K562 (cell line): ENCODE measurements at regions not wholly inside any gene's neighbourhood (a gene's known extent, or its start where the extent isn't known, plus 50 kb on each side); places are given as distances from the start of the nearest gene placed in this dataset.

Experiments
- ATAC-seq: fragments of 200-7000 bp; cut with Tn5 transposase; 3 replicates; pipeline ENCODE4 v1.9.1; 2020; ENCODE audit warnings: moderate library complexity
- BruUV-seq: library from RNA; stranded (reverse); fragments of 400-500 nt; replicated peaks from 2 replicates; lab custom pipeline; 2021; lab: Mats Ljungman, UMichigan
- CTCF ChIA-PET: fragments of 300-600 bp; formaldehyde crosslinking; extraction: SDS; loops from one replicate; lab custom pipeline; 2021; ENCODE audit warnings: low intra/inter-chr PET ratio; lab: Yijun Ruan, JAX
- POLR2A ChIA-PET: fragments of 300-600, 350-650 bp; sonication (Branson Sonifier 250); formaldehyde crosslinking; extraction: SDS; loops from one replicate; lab custom pipeline; 2021; ENCODE audit warnings: antibody characterized with exemption, inconsistent platforms; lab: Yijun Ruan, JAX
- DNase-seq, 4 experiments: peaks; one replicate each; pipeline versions ENCODE4 v3.0.0 to v3.0.0-alpha.2; 2011 to 2018; ENCODE audit warnings: low spot score in 3 of 4, mixed read lengths in 3 of 4; ENCODE audit errors: extremely low read depth in 1 of 4
- FAIRE-seq: peaks from 2 replicates; lab custom pipeline; 2011; peaks lifted over from hg19 to GRCh38; lab: Jason Lieb, UNC
- H2AFZ ChIP-seq: 2 replicates; pipeline ENCODE4 v1.6.0; 2011; ENCODE audit warnings: low read depth, low read length, control low read depth, inconsistent platforms
- H3K27ac ChIP-seq: fragments of 200-600 bp; 3 replicates; pipeline ENCODE4 v1.8.0; 2011; ENCODE audit warnings: low read depth, mild to moderate bottlenecking, control low read depth, inconsistent platforms, low read length, moderate library complexity, mixed read lengths; ENCODE audit errors: extremely low read depth
- H3K27me3 ChIP-seq, 2 experiments: fragments of 300-600 bp in 1 of 2; 2 replicates in 1 of 2; 3 replicates in 1 of 2; pipeline versions ENCODE4 v1.6.0 to v1.8.0; 2011; ENCODE audit warnings: inconsistent platforms in 2 of 2, low read length in 2 of 2, mild to moderate bottlenecking in 1 of 2, mixed read lengths in 1 of 2, moderate library complexity in 1 of 2; ENCODE audit not compliant: control insufficient read depth in 2 of 2, insufficient read depth in 2 of 2
- H3K36me3 ChIP-seq: fragments of 300-600 bp; 3 replicates; pipeline ENCODE4 v1.8.0; 2011; ENCODE audit warnings: mild to moderate bottlenecking, low read length, inconsistent platforms; ENCODE audit not compliant: control insufficient read depth, insufficient read depth
- H3K4me1 ChIP-seq, 2 experiments: fragments of 200-600 bp in 1 of 2; replicated peaks in 1 of 2; 2 replicates in 1 of 2; 3 replicates in 1 of 2; pipeline versions ENCODE4 v1.5.1 to v1.8.0; 2011; ENCODE audit warnings: inconsistent platforms in 2 of 2, low read length in 2 of 2, mild to moderate bottlenecking in 1 of 2, mixed read lengths in 1 of 2, moderate library complexity in 1 of 2; ENCODE audit not compliant: control insufficient read depth in 2 of 2, insufficient read depth in 2 of 2
- H3K4me2 ChIP-seq: 2 replicates; pipeline ENCODE4 v1.6.1; 2011; ENCODE audit warnings: low read length, control low read depth, inconsistent platforms, mixed read lengths; ENCODE audit not compliant: insufficient read depth
- H3K4me3 ChIP-seq: fragments of 200-600 bp; sonication (generic), shearing (Covaris generic); 2 replicates; pipeline ENCODE4 v1.5.1; 2016; ENCODE audit warnings: control low read depth, inconsistent platforms
- H3K79me2 ChIP-seq: fragments of 200-600 bp; 3 replicates; pipeline ENCODE4 v1.8.0; 2011; ENCODE audit warnings: low read length, inconsistent platforms; ENCODE audit not compliant: control insufficient read depth, insufficient read depth
- H3K9ac ChIP-seq, 2 experiments: 2 replicates each; pipeline versions ENCODE4 v1.6.0 to v1.6.1; 2011; ENCODE audit warnings: low read depth in 2 of 2, low read length in 2 of 2, control low read depth in 1 of 2, inconsistent platforms in 1 of 2, mild to moderate bottlenecking in 1 of 2, mixed read lengths in 1 of 2; ENCODE audit not compliant: insufficient read depth in 1 of 2
- H3K9me1 ChIP-seq: one replicate; pipeline ENCODE4 v1.6.0; 2011; ENCODE audit warnings: inconsistent platforms, mild to moderate bottlenecking, low read length, moderate library complexity; ENCODE audit not compliant: control insufficient read depth, insufficient read depth
- H3K9me3 ChIP-seq: replicated peaks from 2 replicates; pipeline ENCODE4 v1.5.1; 2011; ENCODE audit warnings: low read depth, low read length, inconsistent platforms; ENCODE audit not compliant: control insufficient read depth, insufficient read depth
- H4K20me1 ChIP-seq: replicated peaks from 2 replicates; pipeline ENCODE4 v1.6.1; 2011; ENCODE audit warnings: low read length, inconsistent platforms, mixed read lengths; ENCODE audit not compliant: control insufficient read depth, insufficient read depth
- BCOR ChIP-seq: fragments of 450-650 bp; IDR thresholded peaks from 2 replicates; pipeline ENCODE4 v1.6.1; 2016
- C11orf30 ChIP-seq: fragments of 450-650 bp; IDR thresholded peaks from 2 replicates; pipeline ENCODE4 v1.6.1; 2016; ENCODE audit warnings: low read depth, mild to moderate bottlenecking
- GABPB1 ChIP-seq: sonication (generic); formaldehyde crosslinking; IDR thresholded peaks from 2 replicates; pipeline ENCODE4 v1.8.0; 2022; ENCODE audit warnings: mild to moderate bottlenecking, missing genetic modification reagents
- PRMT5 ChIP-seq: sonication (generic); formaldehyde crosslinking; IDR thresholded peaks from 2 replicates; pipeline ENCODE4 v1.5.0; 2020; ENCODE audit warnings: missing genetic modification reagents
- RAD51 ChIP-seq: fragments of 450-650 bp; IDR thresholded peaks from 2 replicates; pipeline ENCODE4 v1.7.1; 2016; ENCODE audit warnings: low read depth, mild to moderate bottlenecking, borderline replicate concordance
- RBM25 ChIP-seq: fragments of 200-400 bp; formaldehyde crosslinking; IDR thresholded peaks from 2 replicates; pipeline ENCODE4 v1.6.1; 2018; ENCODE audit warnings: low read length, low read depth, moderate library complexity; ENCODE audit not compliant: severe bottlenecking
- ZNF57 ChIP-seq: fragments of 450-650 bp; formaldehyde crosslinking; IDR thresholded peaks from 2 replicates; pipeline ENCODE4 v1.4.0; 2020; ENCODE audit warnings: mild to moderate bottlenecking, moderate library complexity
- WGBS: fragments of 100-300 bp; shearing (Covaris generic); methylation state at CpG from one replicate; pipeline ENCODE4 v1.1.6; 2016; ENCODE audit warnings: low coverage, mixed read lengths; ENCODE audit not compliant: insufficient coverage; ENCODE audit errors: missing lambda C conversion rate; 5-methylcytosine and 5-hydroxymethylcytosine counted together
- in situ Hi-C: fragments of 300-500 bp; cut with MboI; formaldehyde crosslinking; loops from 4 replicates; pipeline ENCODE4 v1.15.0; 2018; ENCODE audit warnings: inconsistent platforms, mixed read lengths
- intact Hi-C: fragments of 100-400 bp; cut with micrococcal nuclease; formaldehyde crosslinking; loops from 2 replicates; pipeline ENCODE4 v1.14.2; 2022
- TF ChIP-seq, protein P1 (sequence below): fragments of 250-450 bp; sonication (Bioruptor Pico); IDR thresholded peaks from 2 replicates; pipeline ENCODE4 v1.5.0; 2020; ENCODE audit warnings: mild to moderate bottlenecking
- TF ChIP-seq, protein P2 (sequence below): sonication (generic); formaldehyde crosslinking; IDR thresholded peaks from 2 replicates; pipeline ENCODE4 v1.8.1; 2023; ENCODE audit warnings: mild to moderate bottlenecking, missing genetic modification reagents

DNA sequence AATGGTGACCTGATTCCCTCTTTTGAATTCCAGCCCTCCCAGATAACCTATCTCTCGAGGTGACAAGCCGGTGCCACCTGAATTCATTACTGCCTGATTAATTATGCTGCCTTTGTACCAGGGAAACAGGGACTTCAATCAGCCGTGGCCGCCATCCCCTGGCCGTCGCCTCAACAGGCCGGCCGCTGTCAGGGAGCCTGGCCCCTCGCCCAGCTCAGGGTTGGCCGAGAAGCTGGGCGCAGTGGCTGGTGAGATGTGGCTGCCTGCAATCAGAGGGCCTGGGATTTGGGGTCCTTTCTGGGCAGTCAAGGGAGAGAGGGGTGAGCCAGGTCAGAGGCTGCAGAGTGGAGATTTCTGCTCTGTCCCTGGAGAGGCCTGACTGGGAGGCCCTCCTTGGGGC, 91.2 kb downstream of the KCTD15 start (continued):
- TF ChIP-seq RAD51 (no peak), ZNF57 (CRISPR knock-in tag) (no peak)
- TF ChIP-seq, protein P1, sequence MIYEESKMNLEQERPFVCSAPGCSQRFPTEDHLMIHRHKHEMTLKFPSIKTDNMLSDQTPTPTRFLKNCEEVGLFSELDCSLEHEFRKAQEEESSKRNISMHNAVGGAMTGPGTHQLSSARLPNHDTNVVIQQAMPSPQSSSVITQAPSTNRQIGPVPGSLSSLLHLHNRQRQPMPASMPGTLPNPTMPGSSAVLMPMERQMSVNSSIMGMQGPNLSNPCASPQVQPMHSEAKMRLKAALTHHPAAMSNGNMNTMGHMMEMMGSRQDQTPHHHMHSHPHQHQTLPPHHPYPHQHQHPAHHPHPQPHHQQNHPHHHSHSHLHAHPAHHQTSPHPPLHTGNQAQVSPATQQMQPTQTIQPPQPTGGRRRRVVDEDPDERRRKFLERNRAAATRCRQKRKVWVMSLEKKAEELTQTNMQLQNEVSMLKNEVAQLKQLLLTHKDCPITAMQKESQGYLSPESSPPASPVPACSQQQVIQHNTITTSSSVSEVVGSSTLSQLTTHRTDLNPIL (CRISPR knock-in tag) = no peak

DNA sequence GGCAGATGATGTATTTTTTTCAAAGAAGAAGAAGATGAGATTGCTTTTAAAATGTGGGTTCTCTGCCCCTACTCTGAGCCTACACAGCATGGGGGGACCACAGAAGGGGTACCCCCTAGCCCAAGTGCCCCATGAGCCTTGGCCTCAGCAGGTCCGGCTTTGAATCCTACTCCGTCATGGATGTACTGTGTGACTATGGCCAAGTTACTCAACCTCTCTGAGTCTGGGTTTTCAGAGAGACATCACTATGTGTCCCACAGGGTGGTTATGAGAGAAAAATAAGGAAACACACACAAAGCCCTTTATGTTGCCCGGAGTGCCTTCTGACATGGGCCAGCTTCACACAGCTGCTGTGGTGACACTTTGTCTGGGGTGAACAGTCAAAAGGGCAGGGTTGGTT, 92.0 kb downstream of the KCTD15 start:
- intact Hi-C loops = no loop called here
- no peak overlapping the region for H3K4me3 ChIP-seq

More for the DNA sequence above, 92.0 kb downstream of the KCTD15 start:
- ChIA-PET CTCF (no interaction called here), POLR2A (no interaction called here)
- no peak overlapping the region for H3K4me2 ChIP-seq
- H3K9me1 ChIP-seq = no peaks in the 10 kb centered on the region
- no peaks in the 10 kb centered on the region for H3K4me1 ChIP-seq
- H3K9ac ChIP-seq = no peak overlapping the region
- H3K27me3 ChIP-seq = peaks cover 7 to 32% of the 10 kb centered on the region in 2 experiments; a peak in 3 of 5 replicates
- no peak overlapping the region for H2AFZ ChIP-seq
- 3% methylated on average over 3 of the region's 3 CpGs for WGBS
- BruUV-seq = no TSS peak
- FAIRE-seq (no peak), ATAC-seq (no peak), DNase-seq (no peak)
- H4K20me1 ChIP-seq = no peaks in the 10 kb centered on the region
- TF ChIP-seq BCOR = 0 out of 2 replicates have a peak, but pooled peaks have one; percentile 11
- peak; percentile 65 for TF ChIP-seq RBM25
- TF ChIP-seq, protein P2, sequence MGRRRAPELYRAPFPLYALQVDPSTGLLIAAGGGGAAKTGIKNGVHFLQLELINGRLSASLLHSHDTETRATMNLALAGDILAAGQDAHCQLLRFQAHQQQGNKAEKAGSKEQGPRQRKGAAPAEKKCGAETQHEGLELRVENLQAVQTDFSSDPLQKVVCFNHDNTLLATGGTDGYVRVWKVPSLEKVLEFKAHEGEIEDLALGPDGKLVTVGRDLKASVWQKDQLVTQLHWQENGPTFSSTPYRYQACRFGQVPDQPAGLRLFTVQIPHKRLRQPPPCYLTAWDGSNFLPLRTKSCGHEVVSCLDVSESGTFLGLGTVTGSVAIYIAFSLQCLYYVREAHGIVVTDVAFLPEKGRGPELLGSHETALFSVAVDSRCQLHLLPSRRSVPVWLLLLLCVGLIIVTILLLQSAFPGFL (CRISPR knock-in tag) = no peak
- no peak for TF ChIP-seq GABPB1 (CRISPR knock-in tag)
- TF ChIP-seq PRMT5 = no peak
- TF ChIP-seq C11orf30 = no peak
- H3K36me3 ChIP-seq = no peaks in the 10 kb centered on the region
- no peaks in the 10 kb centered on the region for H3K79me2 ChIP-seq
- H3K9me3 ChIP-seq = no peaks in the 10 kb centered on the region
- in situ Hi-C loops = no loop called here
- no peak overlapping the region for H3K27ac ChIP-seq
